HG03469 (cell line): ENCODE measurements at regions not wholly inside any gene's neighbourhood (a gene's known extent, or its start where the extent isn't known, plus 50 kb on each side); places are given as distances from the start of the nearest gene placed in this dataset.

Experiments
- ATAC-seq: cut with Tn5 transposase; IDR thresholded peaks from one replicate; pipeline ENCODE4 v1.9.1; 2021; ENCODE audit warnings: mild to moderate bottlenecking, moderate library complexity, moderate number of reproducible peaks; ENCODE audit not compliant: unreplicated experiment

DNA sequence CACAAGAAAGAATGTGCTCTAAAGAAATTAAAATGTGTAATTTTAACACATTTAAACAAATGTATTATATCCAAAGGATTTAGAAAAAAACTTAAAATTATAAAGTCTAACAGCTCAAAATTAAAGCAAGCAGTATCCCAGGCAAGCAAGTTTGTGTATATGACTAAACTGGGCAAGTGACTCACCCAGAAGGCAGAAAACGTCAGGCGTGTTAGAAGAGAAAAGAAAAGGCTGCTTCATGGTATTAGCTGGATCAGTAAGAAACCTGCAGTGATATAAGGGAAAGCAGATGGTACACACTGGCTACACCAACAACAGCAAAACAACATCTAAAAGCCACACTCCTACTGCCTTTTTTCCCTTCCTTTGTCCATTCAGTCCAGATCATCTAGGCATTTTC, 250.6 kb upstream of the NDST3 start:
- ATAC-seq: no peak

DNA sequence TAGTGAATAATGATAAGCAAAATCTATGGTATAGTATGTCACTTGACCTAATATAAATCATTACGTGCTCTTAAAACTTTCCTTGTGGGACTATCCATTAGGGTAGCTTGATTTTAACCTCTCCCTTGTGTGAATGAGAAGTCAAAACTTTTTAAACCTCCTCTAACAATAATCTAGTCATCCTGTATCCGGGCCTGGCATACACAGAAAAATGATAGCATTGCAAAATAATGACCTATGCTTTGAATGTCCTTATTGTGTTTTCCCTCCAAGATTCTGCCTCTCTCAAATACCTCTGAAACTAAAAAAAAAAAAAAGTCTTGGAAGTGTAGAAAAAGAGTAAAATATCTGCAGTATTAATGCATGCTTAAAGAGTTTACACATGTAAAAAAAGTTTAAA, 250.0 kb upstream of the NDST3 start:
- no peak for ATAC-seq

DNA sequence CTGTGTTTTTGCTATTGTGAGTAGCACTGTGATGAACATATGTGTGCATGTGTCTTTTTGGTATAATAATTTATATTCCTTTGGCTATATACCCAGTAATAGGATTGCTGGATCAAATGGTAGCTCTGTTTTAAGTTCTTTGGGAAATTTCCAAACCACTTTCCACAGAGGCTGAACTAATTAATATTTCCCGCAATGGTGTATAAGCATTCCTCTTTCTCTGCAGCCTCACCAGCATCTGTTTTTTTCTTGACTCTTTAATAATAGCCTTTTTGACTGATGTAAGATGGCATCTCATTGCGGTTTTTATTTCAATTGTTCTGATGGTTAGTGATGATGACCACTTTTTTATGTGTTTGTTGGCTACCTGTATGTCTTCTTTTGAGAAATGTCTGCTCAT, 247.7 kb upstream of the NDST3 start:
- ATAC-seq: no peak

DNA sequence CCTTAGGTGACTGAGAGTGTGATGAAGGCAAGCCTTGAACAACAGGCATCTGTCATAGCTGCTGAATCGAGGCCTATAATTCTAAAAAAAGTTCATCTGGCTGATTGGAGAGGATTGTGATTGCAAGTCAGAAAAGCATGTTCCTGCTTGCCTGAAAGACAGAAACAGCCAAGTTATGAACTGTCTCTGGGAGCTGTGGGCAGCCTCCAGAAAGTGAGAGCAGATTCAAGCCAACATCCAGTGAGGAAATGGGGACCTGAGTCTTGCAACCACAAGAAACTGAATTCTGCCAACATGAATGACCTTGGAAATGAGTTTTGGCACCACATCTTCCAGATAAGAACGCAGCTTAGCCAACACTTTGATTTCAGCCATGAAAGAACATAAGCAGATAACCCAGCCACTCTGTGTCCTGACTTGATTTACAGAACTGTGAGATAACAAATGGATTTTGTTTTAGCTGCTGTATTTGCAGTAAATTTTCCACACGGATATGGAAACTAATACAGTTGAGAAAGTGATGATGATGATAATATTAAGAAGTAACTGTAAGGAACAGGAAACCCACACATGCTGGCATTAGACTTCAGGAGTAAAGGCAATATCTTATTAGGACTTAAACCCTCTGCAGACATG, 240.3 kb upstream of the NDST3 start:
- ATAC-seq: no peak

DNA sequence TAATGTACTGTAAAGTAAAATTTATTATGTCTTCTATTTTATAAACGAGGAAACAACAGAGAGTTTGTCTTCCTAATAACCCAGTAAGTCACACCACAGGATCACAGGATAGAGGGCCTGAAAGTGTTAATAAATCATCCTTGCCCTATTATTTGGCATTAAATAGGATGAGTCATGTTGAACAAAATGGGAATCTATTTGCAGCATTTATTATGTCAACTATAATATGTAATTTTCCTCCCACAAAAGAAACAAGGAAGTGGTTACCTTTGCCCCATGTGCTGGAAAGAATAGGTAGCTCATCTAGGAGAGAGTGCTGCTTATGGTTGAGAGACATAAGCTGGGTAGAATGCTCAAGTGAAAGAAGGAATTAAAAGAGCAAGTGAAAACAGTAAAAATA, 237.6 kb upstream of the NDST3 start:
- no peak for ATAC-seq

DNA sequence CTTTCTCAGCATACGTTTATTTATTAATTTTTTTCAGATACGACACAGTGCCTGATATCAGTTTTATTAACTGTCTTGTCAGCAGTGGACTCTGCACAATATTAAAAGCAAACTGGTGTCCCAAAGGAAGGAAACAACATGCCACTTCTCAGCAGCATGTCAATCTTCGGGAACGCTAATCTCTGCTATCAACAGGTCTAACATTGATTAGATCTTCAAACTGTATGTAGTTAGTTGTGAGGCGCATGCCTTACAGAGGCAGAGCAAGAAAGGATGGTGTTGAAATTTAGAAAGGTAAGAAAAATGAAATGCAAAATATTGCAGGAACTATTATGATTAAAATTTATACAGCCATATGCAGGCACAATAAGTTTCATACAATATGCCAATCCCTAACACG, 233.7 kb upstream of the NDST3 start:
- no peak for ATAC-seq

DNA sequence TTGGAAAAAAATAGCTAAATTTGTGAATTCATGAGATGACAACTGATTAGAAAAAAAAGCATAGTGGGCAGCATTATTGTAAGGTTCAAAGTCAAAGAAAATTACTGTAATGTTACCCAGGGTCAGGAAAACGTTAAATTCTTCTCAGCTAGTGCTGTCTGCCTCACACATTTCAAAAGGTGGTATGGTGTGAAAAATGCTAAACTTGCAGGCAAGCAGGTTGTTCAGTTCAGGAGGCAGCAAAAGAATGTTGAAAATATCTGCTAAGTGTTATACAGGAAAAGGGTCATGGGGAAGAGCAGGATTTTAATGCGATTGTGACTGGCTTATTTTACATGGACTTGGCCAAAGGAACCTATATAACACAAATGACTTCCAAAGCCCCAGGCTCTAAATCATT, 232.5 kb upstream of the NDST3 start:
- ATAC-seq: no peak

DNA sequence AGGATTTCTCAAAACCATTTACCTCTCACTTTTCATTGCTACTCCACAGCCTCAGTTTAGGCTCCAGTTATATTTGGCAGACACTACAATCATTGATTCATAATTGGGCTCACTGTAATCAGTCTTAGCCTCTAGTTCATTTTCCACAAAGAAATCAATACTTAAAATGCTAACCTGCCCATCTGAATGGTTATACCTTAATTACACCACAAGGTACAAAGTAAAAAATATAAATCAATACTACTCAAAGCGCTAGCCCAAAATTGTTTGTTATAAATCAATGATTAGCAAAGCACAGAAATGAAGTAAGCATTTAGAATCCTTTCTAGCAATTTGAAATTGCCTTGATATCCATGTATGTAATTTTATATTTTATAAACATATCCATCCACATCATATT, 222.6 kb upstream of the NDST3 start:
- no peak for ATAC-seq

DNA sequence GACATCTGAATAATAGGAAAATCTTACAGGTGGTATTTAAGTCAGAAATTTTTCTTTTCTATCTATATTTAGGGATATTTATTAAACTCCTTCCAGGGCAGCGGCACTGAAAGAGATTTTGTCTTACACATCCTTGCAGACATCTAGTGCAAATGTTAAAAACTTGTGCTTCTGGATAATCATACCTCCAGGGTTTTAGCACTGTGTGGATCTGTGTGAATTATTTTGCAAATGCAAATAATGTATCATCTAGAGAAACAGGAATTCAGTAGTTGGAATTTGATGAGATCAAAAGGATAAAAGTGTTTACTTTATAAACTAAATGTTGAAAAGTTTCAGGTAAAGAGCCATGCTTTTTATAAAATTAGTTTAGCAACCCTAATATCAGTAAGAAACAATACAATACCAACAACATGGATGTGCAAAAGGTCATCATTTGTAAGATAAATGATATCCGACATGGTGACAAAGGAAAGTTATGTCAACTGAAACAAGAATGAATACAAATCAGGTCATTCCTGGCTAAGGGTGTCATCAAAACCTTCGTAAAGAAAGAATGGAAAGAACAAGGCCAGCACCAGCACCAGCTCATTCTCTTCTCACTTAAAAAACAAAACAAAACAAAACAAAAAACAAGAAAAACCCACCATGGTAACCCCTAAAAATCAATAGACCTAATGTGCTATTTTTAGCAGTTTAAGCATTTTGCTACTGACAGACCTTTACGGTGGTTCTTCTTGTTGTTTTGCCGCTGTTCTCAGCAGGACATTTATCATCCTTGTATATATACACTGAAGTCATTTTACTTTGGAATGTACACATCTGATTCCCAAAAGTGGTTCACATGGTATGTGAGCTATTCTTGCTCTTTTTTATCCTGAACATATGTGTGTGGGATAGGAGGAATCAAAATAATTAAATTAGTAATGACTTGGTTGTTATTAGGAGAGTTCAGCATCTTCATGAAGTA, 219.7 kb upstream of the NDST3 start:
- ATAC-seq: no peak

DNA sequence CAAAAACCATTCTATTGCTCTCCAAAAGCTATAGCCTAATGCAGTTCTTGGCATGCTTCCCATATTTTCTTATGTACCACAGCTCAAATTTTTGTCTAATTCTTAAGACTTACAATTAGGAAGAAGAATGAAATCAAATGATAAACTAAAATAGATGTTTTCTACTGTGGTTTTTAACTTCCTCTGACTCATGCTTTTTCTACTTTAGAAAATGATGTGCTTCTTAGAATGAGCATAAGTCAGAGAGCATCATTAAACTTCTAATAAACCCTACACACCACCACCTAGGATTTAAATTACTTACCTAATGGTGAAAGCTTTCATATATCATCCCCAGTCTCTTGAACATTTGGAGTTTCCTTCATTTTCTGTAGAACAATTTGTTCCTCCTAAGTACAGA, 217.0 kb upstream of the NDST3 start:
- ATAC-seq: no peak

DNA sequence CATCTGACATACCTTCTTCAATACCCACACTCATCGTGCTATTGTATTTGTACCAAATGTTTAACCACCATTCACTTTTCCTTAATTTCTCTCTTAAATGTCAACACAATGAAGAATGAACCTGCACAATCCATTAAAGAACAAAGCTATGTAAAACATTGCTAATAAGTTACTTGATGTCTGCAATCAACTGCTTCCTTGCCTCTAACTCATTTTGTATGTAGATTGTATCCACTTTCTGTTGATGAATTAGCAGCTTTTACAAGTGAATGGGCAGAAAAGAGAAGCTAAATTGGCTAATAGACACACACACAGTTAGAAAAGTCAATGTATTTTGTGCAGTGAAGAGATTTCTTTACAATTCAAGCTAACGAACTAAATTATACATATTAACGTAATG, 212.5 kb upstream of the NDST3 start:
- no peak for ATAC-seq

DNA sequence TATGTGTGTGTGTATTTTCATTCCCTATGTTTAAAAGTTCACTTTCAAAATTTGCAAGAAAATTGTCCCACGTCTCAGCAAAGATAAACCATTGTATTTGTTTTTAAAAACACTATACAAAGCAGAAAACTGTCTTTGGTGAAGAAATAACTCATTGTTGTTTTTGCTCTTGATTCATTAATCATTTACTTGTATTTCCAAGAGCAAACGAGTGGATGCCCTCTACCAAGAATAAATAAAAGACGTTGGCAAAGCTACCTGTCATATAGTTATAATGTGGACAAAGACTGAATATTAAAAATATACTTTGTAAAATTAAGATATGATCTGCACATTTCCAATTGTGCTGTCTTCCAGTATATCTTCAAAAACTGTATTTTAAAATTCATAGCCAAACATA, 210.9 kb upstream of the NDST3 start:
- no peak for ATAC-seq

DNA sequence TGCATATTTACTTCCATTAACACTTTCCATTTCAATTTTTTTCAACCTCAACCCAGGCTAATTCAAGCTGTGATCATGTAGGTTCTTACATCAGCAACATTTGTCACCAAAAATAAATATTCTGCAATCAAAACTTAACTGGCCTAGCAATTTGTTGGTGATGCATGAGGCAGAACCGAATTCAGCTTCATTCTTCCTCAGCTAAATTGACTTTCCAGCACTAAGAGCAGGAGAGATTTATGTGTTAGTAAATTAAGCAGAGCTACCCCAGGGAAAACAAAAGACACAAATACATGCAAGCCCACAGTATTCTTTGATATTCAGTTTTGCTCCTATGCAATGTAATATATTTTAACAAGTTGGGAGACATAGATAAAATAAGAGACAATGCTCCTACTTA, 208.7 kb upstream of the NDST3 start:
- ATAC-seq: no peak

DNA sequence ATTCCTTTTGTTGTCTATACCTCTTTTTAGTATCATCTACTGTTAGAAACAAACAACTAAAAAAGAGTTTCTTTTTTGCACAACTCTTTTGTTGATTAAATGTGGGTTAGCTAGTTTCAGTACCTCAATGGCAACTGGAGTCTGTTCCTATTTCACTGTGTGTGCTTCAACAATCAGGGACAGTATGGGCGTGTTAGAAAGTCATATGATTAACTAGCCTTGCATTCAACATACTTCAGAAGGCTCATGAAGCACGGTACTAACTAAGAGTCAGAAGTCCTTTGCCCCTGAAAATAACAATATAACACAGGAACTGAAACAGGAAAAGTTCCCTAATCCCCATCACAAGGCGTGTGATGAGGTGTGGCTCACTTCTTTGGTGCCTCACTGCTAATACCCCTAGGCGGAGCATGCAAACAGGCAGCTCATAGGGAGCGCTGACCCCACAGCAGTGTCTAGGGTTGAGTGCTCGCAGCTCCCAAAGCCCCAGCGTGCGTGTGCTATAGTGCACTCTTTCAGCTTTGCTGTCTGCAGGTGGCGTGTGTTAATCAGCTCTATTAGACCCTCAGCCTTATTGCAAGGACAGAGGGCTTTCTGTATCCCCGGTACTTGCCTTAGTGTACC, 203.1 kb upstream of the NDST3 start:
- ATAC-seq: no peak

DNA sequence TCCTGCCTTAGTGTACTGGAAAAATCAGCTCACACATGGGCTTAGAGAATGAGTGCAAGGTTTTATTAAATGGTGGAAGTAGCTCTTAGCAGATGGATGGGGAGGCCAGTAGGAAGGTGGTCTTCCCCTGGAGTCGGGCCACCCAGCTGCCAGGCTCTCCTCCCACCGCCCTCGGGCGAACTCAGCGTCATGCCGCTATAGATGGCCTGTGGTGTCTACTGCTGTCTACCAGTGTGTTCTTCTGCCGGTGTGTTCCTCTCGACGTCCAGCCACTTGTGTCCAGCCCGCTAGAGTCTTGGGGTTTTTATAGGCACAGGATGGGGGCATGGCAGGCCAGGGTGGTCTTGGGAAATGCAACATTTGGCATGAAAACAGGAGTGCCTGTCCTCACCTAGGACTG, 198.7 kb upstream of the NDST3 start:
- no peak for ATAC-seq

DNA sequence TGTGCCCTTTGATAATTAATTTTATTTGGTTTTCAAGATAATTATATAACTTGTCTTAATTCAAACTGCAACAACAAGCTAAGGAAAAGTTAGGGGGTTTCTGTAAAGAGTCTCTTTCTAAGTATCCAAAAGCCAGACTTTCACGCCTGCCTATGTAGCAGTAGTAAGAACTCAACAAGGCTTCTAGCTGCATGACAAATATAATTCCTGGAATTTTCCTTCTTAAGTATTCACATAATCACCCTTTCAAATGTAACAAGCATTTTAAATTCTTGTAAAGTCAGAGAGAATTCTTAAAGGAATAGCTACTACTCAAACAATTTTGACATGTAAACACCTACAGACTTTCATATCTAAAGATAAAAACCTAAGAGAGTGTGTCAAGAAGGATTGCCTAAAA, 189.7 kb upstream of the NDST3 start:
- no peak for ATAC-seq

DNA sequence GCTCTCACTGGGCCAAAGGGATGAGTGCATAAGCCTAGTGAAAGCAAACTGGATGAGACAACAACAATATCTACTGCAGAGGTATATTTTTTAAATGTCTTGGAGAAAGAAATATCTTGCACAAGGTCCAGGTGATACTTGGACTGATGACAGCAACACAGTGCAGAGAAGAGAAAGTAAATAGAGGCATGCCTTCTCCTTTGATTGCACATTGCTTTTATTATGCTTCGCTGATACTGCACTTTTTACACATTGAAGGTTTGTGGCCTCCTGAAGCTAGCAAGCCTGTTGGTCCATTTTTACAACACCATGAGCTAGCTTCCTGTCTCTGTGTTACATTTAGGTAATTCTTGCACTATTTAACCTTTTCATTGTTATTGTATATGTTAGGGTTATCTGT, 189.0 kb upstream of the NDST3 start:
- no peak for ATAC-seq

DNA sequence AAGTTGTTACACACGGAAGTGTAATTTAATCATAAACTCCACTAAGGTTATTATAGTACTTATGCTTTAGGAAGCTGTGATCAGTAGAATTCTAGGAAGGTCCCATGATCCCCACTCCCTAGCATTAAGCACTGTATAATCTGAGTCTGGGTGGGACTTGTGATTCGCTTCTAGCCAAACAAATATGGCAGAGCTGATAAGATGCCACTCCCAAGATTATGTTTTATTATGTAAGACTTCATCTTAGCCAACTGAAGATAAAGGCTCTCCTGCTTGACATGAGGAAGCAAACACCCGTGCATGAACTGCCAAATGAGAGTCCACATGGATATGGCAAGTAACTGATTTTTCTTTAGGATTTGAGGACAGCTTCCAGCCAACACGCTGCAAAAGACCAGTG, 186.4 kb upstream of the NDST3 start:
- ATAC-seq: no peak

DNA sequence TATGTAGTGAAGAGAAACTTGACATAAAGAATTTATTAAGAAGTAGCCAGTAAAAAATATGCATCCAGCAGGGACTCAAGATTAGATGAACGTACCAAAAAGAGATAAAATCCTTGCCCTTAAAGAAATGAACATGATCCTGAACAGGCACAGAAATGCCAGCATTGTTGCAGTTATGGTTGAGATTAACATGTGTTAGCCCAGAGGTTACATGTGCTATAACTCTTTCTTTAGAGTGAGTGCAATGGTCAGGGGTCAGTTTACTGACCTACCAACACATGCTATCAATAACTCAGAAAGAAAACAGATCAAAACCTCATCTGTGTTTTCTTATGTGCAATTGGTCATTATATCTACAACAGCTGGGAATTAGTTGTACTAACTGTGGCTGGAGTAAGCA, 166.1 kb upstream of the NDST3 start:
- ATAC-seq: no peak

DNA sequence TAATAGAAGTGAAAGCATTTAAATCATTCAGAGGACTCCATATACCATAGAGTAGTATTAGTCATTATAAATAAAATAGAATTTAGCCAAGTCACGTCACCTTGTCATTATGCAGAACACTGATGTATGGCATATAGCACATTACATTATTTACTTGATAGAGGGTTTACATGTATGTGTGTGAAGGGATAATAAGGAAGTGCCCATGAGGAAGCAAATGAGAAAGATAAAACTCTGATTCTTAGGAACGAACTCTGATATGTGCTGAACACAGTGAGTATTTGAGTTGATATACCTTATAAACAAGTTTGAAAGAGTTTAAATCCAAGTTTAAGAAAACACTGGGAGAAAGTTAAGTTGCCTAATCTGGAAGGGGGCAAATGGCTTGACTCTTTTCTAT, 160.5 kb upstream of the NDST3 start:
- no peak for ATAC-seq

DNA sequence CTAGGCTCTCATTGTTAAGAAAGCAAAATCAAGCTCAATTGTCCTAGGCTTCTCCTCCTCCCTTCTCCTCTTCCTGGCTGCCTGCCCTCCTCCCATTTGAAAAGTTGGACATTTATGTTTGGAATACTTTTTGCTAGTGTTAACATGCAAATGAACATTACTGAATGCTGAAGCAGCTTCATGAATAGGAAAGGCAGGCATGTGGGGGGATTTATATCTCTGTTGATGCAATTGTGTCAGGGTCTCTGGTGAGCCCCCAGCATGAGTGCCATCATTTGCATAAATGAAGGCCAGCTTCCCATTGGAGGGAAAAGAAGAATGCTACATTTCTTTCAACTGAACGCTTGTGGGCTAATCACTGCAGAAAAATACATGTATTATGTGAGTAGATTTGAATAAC, 160.1 kb upstream of the NDST3 start:
- ATAC-seq: no peak

DNA sequence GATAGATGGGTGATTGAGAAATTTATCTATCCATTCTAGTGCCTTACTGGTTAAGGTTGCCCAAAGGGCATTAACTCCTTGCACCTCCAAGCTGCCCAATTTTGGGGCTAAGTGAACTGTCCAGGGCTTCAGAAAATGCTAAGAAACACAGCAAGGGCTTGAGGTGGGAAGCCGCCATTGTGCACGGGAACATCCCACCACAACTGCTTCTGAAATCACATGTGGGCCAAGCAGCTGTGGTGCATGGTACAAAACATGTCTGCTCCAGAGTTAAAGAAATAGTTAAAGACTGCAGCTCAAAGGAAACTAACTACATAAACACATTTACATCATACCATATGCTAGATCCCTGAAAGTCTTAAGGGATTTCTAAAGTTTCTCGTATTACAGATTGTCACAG, 144.3 kb upstream of the NDST3 start:
- no peak for ATAC-seq
